GM21717 (cell line): ENCODE measurements at regions not wholly inside any gene's neighbourhood (a gene's known extent, or its start where the extent isn't known, plus 50 kb on each side); places are given as distances from the start of the nearest gene placed in this dataset.
"Not testable (repeated sequence)": the region's sequence is repeated elsewhere in the genome, so short reads cannot be mapped to it uniquely, and the experiment has no call there.

Experiments used
- ATAC-seq: cut with Tn5 transposase; IDR thresholded peaks from one replicate; pipeline ENCODE4 v1.9.1; 2021; ENCODE audit warnings: mild to moderate bottlenecking, moderate library complexity; ENCODE audit not compliant: unreplicated experiment

DNA sequence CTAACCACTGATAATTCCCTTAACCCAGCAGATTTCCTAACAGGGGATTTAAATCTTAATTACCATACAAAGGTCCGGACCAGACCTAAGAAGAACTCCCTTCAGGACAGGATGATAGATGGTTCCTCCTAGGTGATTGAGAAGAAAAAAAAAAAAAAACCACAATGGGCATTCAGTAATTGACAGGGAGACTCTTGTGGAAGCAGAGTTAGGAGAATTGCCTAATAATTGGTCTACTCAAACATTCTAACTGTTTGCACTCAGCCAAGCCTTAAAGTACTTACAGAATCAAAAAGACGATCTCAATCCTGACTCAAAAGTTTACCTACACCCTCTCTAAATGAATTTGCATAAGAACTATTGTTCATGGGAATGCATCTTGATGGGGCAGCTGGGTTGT is 844.7 kb upstream of the ACVR2A start:
- not testable (repeated sequence) for ATAC-seq

GRCh38 chr2:146997945-146998344 is 846.9 kb upstream of the ACVR2A start:
- ATAC-seq: no peak

DNA sequence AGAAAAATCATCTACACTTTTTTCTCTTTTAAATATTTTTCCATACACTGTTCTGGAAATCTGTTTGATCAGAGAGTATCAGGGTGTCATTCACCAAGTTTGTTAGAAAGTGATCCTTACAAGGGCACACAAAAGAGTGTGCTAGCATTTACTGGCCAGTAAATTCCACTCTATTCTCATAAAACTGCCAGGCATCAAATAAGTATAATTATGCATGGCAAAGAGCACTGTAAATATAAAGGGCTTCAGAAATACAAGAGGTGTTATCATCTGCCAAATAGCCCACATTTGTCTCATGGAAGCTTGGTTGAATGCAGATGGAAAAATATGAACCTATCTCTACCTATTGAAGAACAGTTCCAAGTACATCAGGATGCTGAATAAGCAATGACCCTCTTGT is 847.3 kb upstream of the ACVR2A start:
- ATAC-seq: no peak

DNA sequence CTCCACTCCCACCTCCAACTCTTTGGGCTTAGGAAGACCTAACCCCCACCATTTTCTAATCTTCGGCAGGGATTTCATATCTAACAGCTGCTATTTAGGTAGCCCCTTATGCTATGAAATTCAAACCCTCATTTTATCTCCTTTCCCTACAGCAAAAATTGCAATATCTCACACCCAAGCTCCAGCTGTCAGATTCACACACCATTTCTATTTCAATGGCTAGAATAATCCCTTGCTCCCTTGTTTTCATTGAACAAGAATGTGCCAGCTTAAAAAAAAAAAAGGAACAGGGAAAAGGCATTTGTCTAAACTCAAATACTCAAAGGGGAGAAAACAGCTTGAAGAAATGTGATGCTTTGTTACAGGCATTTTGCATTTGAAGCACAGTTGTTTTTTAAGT is 850.6 kb upstream of the ACVR2A start:
- no peak for ATAC-seq

- ATAC-seq: no peak
Observed at GRCh38 chr2:146992466-146992865, 852.4 kb upstream of the ACVR2A start.

- ATAC-seq: no peak
Observed at GRCh38 chr2:146992057-146992456, 852.8 kb upstream of the ACVR2A start.

GRCh38 chr2:146990311-146991054 is 854.3 kb upstream of the ACVR2A start:
- no peak for ATAC-seq

GRCh38 chr2:146989741-146990140 is 855.1 kb upstream of the ACVR2A start:
- ATAC-seq: no peak

- ATAC-seq: no peak
Observed at GRCh38 chr2:146987996-146988395, 856.8 kb upstream of the ACVR2A start.

- peak; percentile 59 for ATAC-seq
Observed at GRCh38 chr2:146986161-146986560, 858.7 kb upstream of the ACVR2A start.

DNA sequence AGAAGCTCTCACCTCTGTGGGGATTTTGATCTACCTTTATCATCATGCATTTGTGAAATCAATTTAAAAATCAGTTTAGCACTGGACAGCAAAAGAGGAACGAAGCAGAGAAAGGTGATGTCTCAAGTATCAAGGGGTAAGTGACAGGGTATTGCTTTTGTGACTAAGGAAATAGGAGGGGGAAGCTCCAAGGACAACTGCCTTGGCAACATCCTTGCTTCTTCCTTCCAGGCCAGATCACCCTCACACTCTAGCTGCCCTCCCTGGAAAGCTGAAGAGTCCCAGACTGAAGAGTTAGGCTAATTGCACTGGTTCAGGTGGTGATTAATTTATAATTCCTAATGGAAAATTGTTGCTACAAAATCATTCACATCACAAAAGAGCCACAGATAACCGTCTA is 859.1 kb upstream of the ACVR2A start:
- no peak for ATAC-seq

DNA sequence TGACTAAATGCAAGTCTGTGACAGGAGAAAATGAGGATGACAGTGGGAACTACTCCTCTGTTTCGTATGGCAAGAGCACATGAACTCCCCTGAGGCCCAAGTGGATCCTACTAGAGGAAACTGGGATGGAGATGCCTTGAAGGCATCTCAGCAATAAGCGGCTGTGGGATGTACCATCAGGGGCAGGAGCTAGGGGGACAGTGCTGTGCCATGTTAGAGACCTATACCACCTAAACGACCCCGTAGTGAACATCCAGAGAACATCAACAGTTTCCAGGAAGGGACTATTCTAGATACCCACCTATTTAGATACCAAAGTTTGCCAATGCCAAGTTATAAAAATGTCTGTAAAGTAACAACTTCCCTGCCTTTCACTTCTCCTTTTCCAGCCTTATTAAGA is 860.8 kb upstream of the ACVR2A start:
- no peak for ATAC-seq

GRCh38 chr2:146982393-146982846 is 862.4 kb upstream of the ACVR2A start:
- no peak for ATAC-seq

DNA sequence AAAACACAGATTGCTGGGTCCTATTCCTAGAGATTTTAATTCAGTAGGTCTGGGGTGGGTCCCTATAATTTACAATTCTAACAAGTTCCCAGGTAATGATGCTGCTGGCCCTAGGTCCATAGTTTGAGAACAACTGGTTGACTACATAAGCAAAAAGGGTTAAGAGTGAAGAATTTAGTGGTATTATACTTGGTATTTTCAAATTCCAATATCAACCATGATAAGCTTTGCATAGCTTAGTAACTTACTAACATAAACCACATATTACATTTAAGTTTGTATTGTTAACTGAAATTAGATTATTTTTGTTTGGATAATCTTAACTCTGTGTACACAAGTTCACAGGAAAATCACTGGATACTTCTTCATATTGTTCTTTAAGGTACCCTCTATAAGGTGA is 862.9 kb upstream of the ACVR2A start:
- no peak for ATAC-seq

DNA sequence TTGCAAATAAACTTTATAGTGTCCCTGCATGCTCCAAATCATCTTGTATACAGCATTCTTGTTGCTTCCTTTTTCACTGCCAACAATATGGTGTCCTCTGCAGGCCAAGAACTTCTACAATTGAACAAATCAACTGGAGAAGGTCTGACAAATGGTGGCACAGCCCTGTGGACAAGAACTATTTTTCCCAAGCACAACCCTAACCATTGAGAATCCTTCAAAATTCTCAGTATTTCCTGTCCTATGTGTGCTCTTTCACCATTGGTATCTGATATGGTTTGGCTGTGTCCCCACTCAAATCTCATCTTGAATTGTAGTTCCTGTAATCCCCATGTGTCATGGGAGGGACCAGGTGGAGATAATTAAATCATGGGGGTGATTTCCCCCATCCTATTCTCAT is 865.1 kb upstream of the ACVR2A start:
- no peak for ATAC-seq

DNA sequence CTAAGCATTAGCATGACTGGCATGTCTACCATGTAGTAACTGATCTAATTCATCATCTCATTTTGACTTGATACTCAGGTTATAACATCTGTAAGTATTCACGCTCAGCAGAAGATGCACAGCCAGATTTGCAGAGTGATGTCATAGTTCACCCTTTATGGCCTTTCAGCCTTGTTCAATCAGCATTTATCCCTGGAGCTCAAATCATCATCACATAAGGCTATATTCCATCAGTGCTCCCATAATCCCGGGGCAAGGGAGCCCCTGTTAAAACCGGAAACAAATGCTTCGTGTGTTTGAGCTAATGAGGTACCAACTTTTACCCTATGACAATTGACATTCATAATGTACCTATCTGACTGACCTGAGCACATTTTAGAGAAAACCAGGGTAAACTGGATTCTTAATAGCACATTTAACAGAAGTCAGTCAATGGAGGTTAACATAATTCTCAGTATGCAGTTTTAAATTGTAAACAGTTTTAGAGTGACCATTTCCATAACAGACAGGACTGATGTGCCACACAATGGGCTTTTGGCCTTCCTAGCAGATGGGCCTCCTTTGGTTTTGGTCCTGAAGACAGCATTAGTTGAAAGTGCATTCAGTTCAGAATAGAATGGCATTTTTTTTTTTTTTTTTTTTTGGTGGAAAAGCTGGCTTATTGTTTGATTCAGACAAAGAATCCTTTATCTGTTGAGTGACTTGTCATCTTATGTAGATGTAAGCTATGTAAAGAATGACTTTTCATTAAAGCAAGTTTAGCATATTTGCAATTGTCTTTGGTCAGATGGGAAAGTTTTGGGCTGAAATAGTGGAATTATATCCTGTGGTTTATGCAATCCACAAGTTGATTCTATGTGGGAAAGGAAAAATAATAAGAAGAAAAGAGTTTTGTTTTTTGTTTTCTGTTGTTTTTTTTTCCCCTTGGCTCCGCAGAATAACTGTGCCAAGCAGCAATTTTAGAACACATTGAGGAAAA is 866.0 kb upstream of the ACVR2A start:
- no peak for ATAC-seq

GRCh38 chr2:146970981-146971380 is 873.8 kb upstream of the ACVR2A start:
- not testable (repeated sequence) for ATAC-seq

DNA sequence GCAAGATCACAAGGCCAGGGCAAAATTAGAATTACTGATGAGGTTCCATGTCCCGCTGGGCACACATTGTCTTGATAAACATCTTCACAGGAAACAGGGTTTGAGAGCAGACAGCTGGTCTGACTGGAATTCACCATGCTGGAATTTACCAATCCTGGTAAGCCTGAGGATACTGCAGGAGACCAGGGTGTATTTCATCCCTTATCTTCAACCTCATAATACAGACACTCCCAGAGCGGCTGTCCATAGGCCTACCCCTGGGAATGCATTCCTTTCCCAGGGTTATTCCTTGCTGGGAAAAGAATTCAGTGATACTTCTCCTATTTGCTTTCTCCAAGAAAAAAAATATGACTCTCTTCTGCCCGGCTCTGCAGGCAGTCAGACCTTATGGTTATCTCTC is 875.1 kb upstream of the ACVR2A start:
- not testable (repeated sequence) for ATAC-seq

- no peak for ATAC-seq
Observed at GRCh38 chr2:146964494-146964893, 880.3 kb upstream of the ACVR2A start.

GRCh38 chr2:146954544-146954943 is 890.3 kb upstream of the ACVR2A start:
- no peak for ATAC-seq

- no peak for ATAC-seq
Observed at GRCh38 chr2:146952696-146953095, 892.1 kb upstream of the ACVR2A start.

- ATAC-seq: no peak
Observed at GRCh38 chr2:146950911-146951310, 893.9 kb upstream of the ACVR2A start.
